SK-N-SH (cell line): ENCODE measurements at regions not wholly inside any gene's neighbourhood (a gene's known extent, or its start where the extent isn't known, plus 50 kb on each side); places are given as distances from the start of the nearest gene placed in this dataset.

Experiments
- CTCF ChIP-seq: fragments of 200-600 bp; sonication (generic); IDR thresholded peaks from 2 replicates; pipeline ENCODE4 v1.6.1; 2017; ENCODE audit warnings: antibody characterized with exemption, mild to moderate bottlenecking, moderate library complexity
- EP300 ChIP-seq, 2 experiments: IDR thresholded peaks; 2 replicates each; pipeline versions ENCODE4 v1.4.0 to v1.6.1; 2012; ENCODE audit warnings: borderline replicate concordance in 1 of 2, low read depth in 1 of 2, low read length in 1 of 2
- FOSL2 ChIP-seq: IDR thresholded peaks from 2 replicates; pipeline ENCODE4 v1.4.0; 2012; ENCODE audit warnings: low read depth, mild to moderate bottlenecking, moderate library complexity, borderline replicate concordance
- NFIC ChIP-seq: IDR thresholded peaks from 2 replicates; pipeline ENCODE4 v1.4.0; 2012; ENCODE audit warnings: borderline replicate concordance
- POLR2AphosphoS5 ChIP-seq: IDR thresholded peaks from 2 replicates; pipeline ENCODE4 v1.6.1; 2012; ENCODE audit warnings: low read depth, low read length
- RAD21 ChIP-seq: IDR thresholded peaks from 2 replicates; pipeline ENCODE4 v1.6.1; 2012; ENCODE audit warnings: mild to moderate bottlenecking, low read length
- RCOR1 ChIP-seq: fragments of 150-350 bp; IDR thresholded peaks from 2 replicates; pipeline ENCODE4 v1.6.1; 2017; ENCODE audit warnings: antibody characterized with exemption, low read length
- REST ChIP-seq: IDR thresholded peaks from 2 replicates; pipeline ENCODE4 v1.6.1; 2012; ENCODE audit warnings: mild to moderate bottlenecking, low read depth, low read length, moderate library complexity
- SIN3A ChIP-seq: IDR thresholded peaks from 2 replicates; pipeline ENCODE4 v1.6.1; 2012; ENCODE audit warnings: low read depth, mild to moderate bottlenecking, low read length, moderate library complexity, borderline replicate concordance
- USF1 ChIP-seq: IDR thresholded peaks from 2 replicates; pipeline ENCODE4 v1.4.0; 2012; ENCODE audit warnings: low read depth, borderline replicate concordance
- USF2 ChIP-seq: fragments of 150-350 bp; IDR thresholded peaks from 2 replicates; pipeline ENCODE4 v1.6.1; 2017; ENCODE audit warnings: antibody characterized with exemption, low read length, low read depth, borderline replicate concordance
- YY1 ChIP-seq: IDR thresholded peaks from 2 replicates; pipeline ENCODE4 v1.4.0; 2012; ENCODE audit warnings: low read depth, mild to moderate bottlenecking
- ZBTB33 ChIP-seq: IDR thresholded peaks from 2 replicates; pipeline ENCODE4 v1.4.0; 2012; ENCODE audit warnings: low read depth, borderline replicate concordance

GRCh38 chr21:18959817-18960216, 556.2 kb upstream of the TMPRSS15 start:
- TF ChIP-seq CTCF: no peak
- TF ChIP-seq USF2: no peak
- no peak for TF ChIP-seq USF1
- no peak for TF ChIP-seq NFIC
- no peak for TF ChIP-seq REST
- TF ChIP-seq SIN3A: no peak
- TF ChIP-seq YY1: no peak
- no peak for TF ChIP-seq ZBTB33
- no peak for TF ChIP-seq POLR2AphosphoS5
- TF ChIP-seq FOSL2: no peak
- TF ChIP-seq RCOR1: no peak
- no peak for TF ChIP-seq EP300 (IDR thresholded peaks at IDR 0.05; ENCODE audit: borderline replicate concordance in 1 of 2, low read depth in 1 of 2, low read length in 1 of 2)
- TF ChIP-seq RAD21: no peak
